GM23338 (cell line): ENCODE measurements at regions not wholly inside any gene's neighbourhood (a gene's known extent, or its start where the extent isn't known, plus 50 kb on each side); places are given as distances from the start of the nearest gene placed in this dataset.

ENCODE experiments used
- ATAC-seq: fragments of 200-7000 bp; cut with Tn5 transposase; 3 replicates; pipeline ENCODE4 v1.9.1; 2020
- DNase-seq: peaks from one replicate; pipeline ENCODE4 v3.0.0-alpha.2; 2015; ENCODE audit warnings: low spot score
- H2AFZ ChIP-seq: fragments of 200-600 bp; sonication (generic); 2 replicates; pipeline ENCODE4 v1.8.0; 2016; ENCODE audit warnings: antibody characterized with exemption, mild to moderate bottlenecking, moderate library complexity
- H3F3A ChIP-seq: fragments of 200-600 bp; sonication (generic); replicated peaks from 2 replicates; pipeline ENCODE4 v1.8.0; 2017; ENCODE audit warnings: antibody characterized with exemption, mixed run types, low read depth
- H3K27ac ChIP-seq: fragments of 200-600 bp; sonication (generic); 2 replicates; pipeline ENCODE4 v1.6.1; 2016; ENCODE audit warnings: low read depth
- H3K27me3 ChIP-seq: fragments of 200-600 bp; sonication (generic); 2 replicates; pipeline ENCODE4 v1.8.0; 2016; ENCODE audit warnings: mild to moderate bottlenecking, mixed run types, moderate library complexity; ENCODE audit not compliant: insufficient read depth
- H3K36me3 ChIP-seq: fragments of 200-600 bp; sonication (generic); 2 replicates; pipeline ENCODE4 v1.8.0; 2016; ENCODE audit warnings: mild to moderate bottlenecking; ENCODE audit not compliant: insufficient read depth
- H3K4me1 ChIP-seq: fragments of 200-600 bp; sonication (generic); 2 replicates; pipeline ENCODE4 v1.8.0; 2016; ENCODE audit warnings: mild to moderate bottlenecking, moderate library complexity; ENCODE audit not compliant: insufficient read depth
- H3K4me2 ChIP-seq: fragments of 200-600 bp; sonication (generic); 2 replicates; pipeline ENCODE4 v1.7.1; 2017; ENCODE audit warnings: mixed run types
- H3K4me3 ChIP-seq: fragments of 200-600 bp; sonication (generic); 2 replicates; pipeline ENCODE4 v1.6.1; 2016; ENCODE audit warnings: mixed run types
- H3K79me2 ChIP-seq: fragments of 200-600 bp; sonication (generic); replicated peaks from 2 replicates; pipeline ENCODE4 v1.8.0; 2017; ENCODE audit warnings: mild to moderate bottlenecking; ENCODE audit not compliant: insufficient read depth
- H3K9me2 ChIP-seq: fragments of 200-600 bp; sonication (generic); 2 replicates; pipeline ENCODE4 v1.8.0; 2017; ENCODE audit not compliant: insufficient read depth
- H4K20me1 ChIP-seq: fragments of 200-600 bp; sonication (generic); replicated peaks from 2 replicates; pipeline ENCODE4 v1.8.0; 2017; ENCODE audit warnings: mild to moderate bottlenecking; ENCODE audit not compliant: insufficient read depth
- H3K27ac Mint-ChIP-seq: 2 replicates; pipeline ENCODE4 v1.8.0; 2020; ENCODE audit warnings: inconsistent platforms, mild to moderate bottlenecking, moderate library complexity, mixed read lengths
- H3K27me3 Mint-ChIP-seq: 3 replicates; pipeline ENCODE4 v1.8.0; 2022; ENCODE audit warnings: low read depth, mild to moderate bottlenecking, moderate library complexity, mixed read lengths, inconsistent platforms; ENCODE audit not compliant: insufficient read depth, poor library complexity
- H3K36me3 Mint-ChIP-seq: 3 replicates; pipeline ENCODE4 v1.8.0; 2021; ENCODE audit warnings: low read depth, mild to moderate bottlenecking, inconsistent platforms, moderate library complexity, mixed read lengths
- H3K4me1 Mint-ChIP-seq: 3 replicates; pipeline ENCODE4 v1.8.0; 2020; ENCODE audit warnings: mild to moderate bottlenecking, inconsistent platforms, mixed read lengths
- H3K4me3 Mint-ChIP-seq: 3 replicates; pipeline ENCODE4 v1.8.0; 2021; ENCODE audit warnings: moderate library complexity, mild to moderate bottlenecking, inconsistent platforms, mixed read lengths
- H3K9me3 Mint-ChIP-seq: 3 replicates; pipeline ENCODE4 v1.8.0; 2020; ENCODE audit warnings: moderate library complexity, mild to moderate bottlenecking, inconsistent platforms, mixed read lengths
- CREB1 ChIP-seq: fragments of 250-450 bp; sonication (Bioruptor Pico); IDR thresholded peaks from 2 replicates; pipeline ENCODE4 v1.5.0; 2020; ENCODE audit warnings: low read depth, mild to moderate bottlenecking, moderate library complexity
- CTCF ChIP-seq, 2 experiments: fragments of 200-600 bp in 1 of 2; sonication (generic) in 1 of 2; conservative IDR thresholded peaks; 2 replicates each; pipeline versions ENCODE4 v1.5.1 to v1.6.1; 2016 to 2017; ENCODE audit warnings: antibody characterized with exemption in 2 of 2, low read depth in 2 of 2, mild to moderate bottlenecking in 2 of 2, moderate library complexity in 1 of 2
- ETS1 ChIP-seq: IDR thresholded peaks from 2 replicates; pipeline ENCODE4 v1.6.1; 2016; ENCODE audit warnings: antibody characterized with exemption
- EZH2 ChIP-seq: fragments of 200-600 bp; sonication (generic); IDR thresholded peaks from one replicate; pipeline ENCODE4 v1.8.0; 2017; ENCODE audit warnings: antibody characterized with exemption, mild to moderate bottlenecking, low read depth; ENCODE audit not compliant: unreplicated experiment
- EZH2phosphoT487 ChIP-seq: fragments of 200-600 bp; sonication (generic); IDR thresholded peaks from one replicate; pipeline ENCODE4 v1.8.1; 2018; ENCODE audit warnings: antibody characterized with exemption; ENCODE audit not compliant: unreplicated experiment
- JUNB ChIP-seq: IDR thresholded peaks from one replicate; pipeline ENCODE4 v1.6.1; 2016; ENCODE audit warnings: antibody characterized with exemption; ENCODE audit not compliant: unreplicated experiment
- NANOG ChIP-seq: IDR thresholded peaks from 2 replicates; pipeline ENCODE4 v1.6.1; 2016; ENCODE audit warnings: antibody characterized with exemption, borderline replicate concordance
- POLR2AphosphoS5 ChIP-seq: IDR thresholded peaks from 2 replicates; pipeline ENCODE4 v1.6.1; 2016; ENCODE audit warnings: antibody characterized with exemption, low read depth
- REST ChIP-seq: IDR thresholded peaks from one replicate; pipeline ENCODE4 v1.6.1; 2018; ENCODE audit warnings: antibody characterized with exemption; ENCODE audit not compliant: unreplicated experiment
- STAT1 ChIP-seq: IDR thresholded peaks from one replicate; pipeline ENCODE4 v1.6.1; 2016; ENCODE audit warnings: antibody characterized with exemption; ENCODE audit not compliant: unreplicated experiment
- ZNF114 ChIP-seq: fragments of 250-450 bp; sonication (Bioruptor Pico); IDR thresholded peaks from 2 replicates; pipeline ENCODE4 v1.5.0; 2020; ENCODE audit warnings: mild to moderate bottlenecking, moderate library complexity
- ZNF331 ChIP-seq: fragments of 250-450 bp; sonication (Bioruptor Pico); IDR thresholded peaks from 2 replicates; pipeline ENCODE4 v1.5.0; 2020; ENCODE audit warnings: low read depth, mild to moderate bottlenecking, moderate library complexity
- ZNF462 ChIP-seq: fragments of 250-450 bp; sonication (Bioruptor Pico); IDR thresholded peaks from 2 replicates; pipeline ENCODE4 v1.5.0; 2020; ENCODE audit warnings: mild to moderate bottlenecking, moderate library complexity

- Histone ChIP-seq H3F3A (no peaks in the 10 kb centered on the region), H3K27ac (no peak overlapping the region), H2AFZ (no peak overlapping the region), H3K79me2 (no peaks in the 10 kb centered on the region), H4K20me1 (no peaks in the 10 kb centered on the region), H3K4me1 (peaks cover 7% of the 10 kb centered on the region; the same call in 1 of the 2 replicates), H3K36me3 (peaks cover 15% of the 10 kb centered on the region; the same call in 1 of the 2 replicates), H3K4me2 (no peak overlapping the region), H3K9me2 (peaks cover 5% of the 10 kb centered on the region; the same call in 1 of the 2 replicates), H3K27me3 (peaks cover 5% of the 10 kb centered on the region; the same call in 1 of the 2 replicates), H3K4me3 (no peak overlapping the region)
- DNase-seq (no peak), ATAC-seq (no peak)
- Mint-ChIP-seq H3K27ac (no peak overlapping the region), H3K9me3 (peaks cover 56% of the 10 kb centered on the region), H3K4me1 (peaks cover 4% of the 10 kb centered on the region; the same call in 1 of the 3 replicates), H3K4me3 (no peak overlapping the region), H3K27me3 (no peaks in the 10 kb centered on the region), H3K36me3 (peaks cover 31% of the 10 kb centered on the region)
- TF ChIP-seq NANOG (no peak), ETS1 (no peak), EZH2 (no peak), ZNF114 (no peak), JUNB (no peak), POLR2AphosphoS5 (no peak), CREB1 (CRISPR knock-in tag) (no peak), ZNF462 (no peak), CTCF (conservative IDR thresholded peaks at IDR 0.05; ENCODE audit: low read depth in 2 of 2) (no peak), STAT1 (no peak), EZH2phosphoT487 (no peak), REST (no peak), ZNF331 (CRISPR knock-in tag) (no peak)
Measured at GRCh38 chr11:22989371-22989770, 129.1 kb upstream of the CCDC179 start.
